ENCODE measurements at regions not wholly inside any gene's neighbourhood (a gene's known extent, or its start where the extent isn't known, plus 50 kb on each side); places are given as distances from the start of the nearest gene placed in this dataset.

- Histone ChIP-seq H3K4me3 (replicated peaks; ENCODE audit: insufficient read depth, low read length) (no peak overlapping the region), H3K27me3 (ENCODE audit: insufficient read depth, poor library complexity, severe bottlenecking) (no peaks in the 10 kb centered on the region), H3K27ac (replicated peaks) (no peak overlapping the region)
- no peak for TF ChIP-seq POLR2AphosphoS5 (IDR thresholded peaks at IDR 0.05; ENCODE audit: low read depth)
- TF ChIP-seq CTCF (IDR thresholded peaks at IDR 0.05; ENCODE audit: insufficient read depth, low read length) = no peak
- TF ChIP-seq REST (IDR thresholded peaks at IDR 0.05; ENCODE audit: insufficient replicate concordance, low read depth) = no peak
- no peak for TF ChIP-seq SPI1 (IDR thresholded peaks at IDR 0.05; ENCODE audit: borderline replicate concordance, low read depth)
- TF ChIP-seq GABPA (IDR thresholded peaks at IDR 0.05; ENCODE audit: low read depth) = no peak
- DNase-seq (ENCODE audit: low read depth in 1 of 2, low spot score in 1 of 2) = no peak
Measured at GRCh38 chr3:56860939-56861338, 59.2 kb upstream of the ARHGEF3 start.

- DNase-seq (ENCODE audit: low read depth in 1 of 2, low spot score in 1 of 2) = no peak
- no peak for TF ChIP-seq GABPA (IDR thresholded peaks at IDR 0.05; ENCODE audit: low read depth)
- no peak for TF ChIP-seq SPI1 (IDR thresholded peaks at IDR 0.05; ENCODE audit: borderline replicate concordance, low read depth)
- Histone ChIP-seq H3K4me3 (replicated peaks; ENCODE audit: insufficient read depth, low read length) (no peak overlapping the region), H3K27me3 (ENCODE audit: insufficient read depth, poor library complexity, severe bottlenecking) (no peaks in the 10 kb centered on the region), H3K27ac (replicated peaks) (no peak overlapping the region)
Measured at GRCh38 chr3:56860351-56860750, 58.6 kb upstream of the ARHGEF3 start.

- DNase-seq (ENCODE audit: low read depth in 1 of 2, low spot score in 1 of 2) = no peak
- Histone ChIP-seq H3K27ac (replicated peaks) (no peak overlapping the region), H3K27me3 (ENCODE audit: insufficient read depth, poor library complexity, severe bottlenecking) (no peaks in the 10 kb centered on the region), H3K4me3 (replicated peaks; ENCODE audit: insufficient read depth, low read length) (no peak overlapping the region)
- no peak for TF ChIP-seq REST (IDR thresholded peaks at IDR 0.05; ENCODE audit: insufficient replicate concordance, low read depth)
Measured at GRCh38 chr3:56858331-56858730, 56.6 kb upstream of the ARHGEF3 start.

GRCh38 chr3:56857178-56857577 is 55.4 kb upstream of the ARHGEF3 start:
- no peaks in the 10 kb centered on the region for H3K27me3 ChIP-seq (ENCODE audit: insufficient read depth, poor library complexity, severe bottlenecking)
- no peak overlapping the region for H3K4me3 ChIP-seq (replicated peaks; ENCODE audit: insufficient read depth, low read length)
- H3K27ac ChIP-seq (replicated peaks) = no peak overlapping the region
- no peak for TF ChIP-seq CTCF (IDR thresholded peaks at IDR 0.05; ENCODE audit: insufficient read depth, low read length)
- TF ChIP-seq REST (IDR thresholded peaks at IDR 0.05; ENCODE audit: insufficient replicate concordance, low read depth) = no peak
- DNase-seq (ENCODE audit: low read depth in 1 of 2, low spot score in 1 of 2) = no peak

Measured in HL-60 (cell line).